MM.1S (cell line): ENCODE measurements at regions not wholly inside any gene's neighbourhood (a gene's known extent, or its start where the extent isn't known, plus 50 kb on each side); places are given as distances from the start of the nearest gene placed in this dataset.

Source experiments
- EZH2phosphoT487 ChIP-seq: fragments of 300-600 bp; sonication (generic); IDR thresholded peaks from 2 replicates; pipeline ENCODE4 v1.6.1; 2018; ENCODE audit warnings: antibody characterized with exemption, low read length
- TF ChIP-seq, protein P1 (sequence below): fragments of 300-600 bp; sonication (generic); IDR thresholded peaks from 2 replicates; pipeline ENCODE4 v1.5.1; 2016; ENCODE audit warnings: antibody characterized with exemption, low read length, mixed read lengths

DNA sequence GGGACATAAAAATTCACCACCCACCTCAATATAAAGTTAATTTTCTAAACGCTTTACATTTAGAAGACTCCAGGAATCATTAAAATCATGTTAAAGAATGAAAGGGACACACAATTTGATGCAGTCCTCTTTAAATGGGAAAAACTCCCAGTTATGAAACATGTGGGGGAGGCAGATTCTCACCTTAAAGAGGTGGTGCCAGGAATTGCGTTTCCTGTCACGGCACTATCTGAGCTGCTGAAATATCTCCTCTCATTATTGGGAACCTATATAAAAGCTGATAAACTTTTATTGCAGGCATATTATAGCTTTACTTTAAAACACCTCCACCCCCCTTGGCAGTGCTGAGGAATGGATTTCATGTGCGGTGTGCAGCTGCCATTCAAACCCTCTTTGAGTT, 94.8 kb upstream of the SORCS3 start:
- TF ChIP-seq, protein P1, sequence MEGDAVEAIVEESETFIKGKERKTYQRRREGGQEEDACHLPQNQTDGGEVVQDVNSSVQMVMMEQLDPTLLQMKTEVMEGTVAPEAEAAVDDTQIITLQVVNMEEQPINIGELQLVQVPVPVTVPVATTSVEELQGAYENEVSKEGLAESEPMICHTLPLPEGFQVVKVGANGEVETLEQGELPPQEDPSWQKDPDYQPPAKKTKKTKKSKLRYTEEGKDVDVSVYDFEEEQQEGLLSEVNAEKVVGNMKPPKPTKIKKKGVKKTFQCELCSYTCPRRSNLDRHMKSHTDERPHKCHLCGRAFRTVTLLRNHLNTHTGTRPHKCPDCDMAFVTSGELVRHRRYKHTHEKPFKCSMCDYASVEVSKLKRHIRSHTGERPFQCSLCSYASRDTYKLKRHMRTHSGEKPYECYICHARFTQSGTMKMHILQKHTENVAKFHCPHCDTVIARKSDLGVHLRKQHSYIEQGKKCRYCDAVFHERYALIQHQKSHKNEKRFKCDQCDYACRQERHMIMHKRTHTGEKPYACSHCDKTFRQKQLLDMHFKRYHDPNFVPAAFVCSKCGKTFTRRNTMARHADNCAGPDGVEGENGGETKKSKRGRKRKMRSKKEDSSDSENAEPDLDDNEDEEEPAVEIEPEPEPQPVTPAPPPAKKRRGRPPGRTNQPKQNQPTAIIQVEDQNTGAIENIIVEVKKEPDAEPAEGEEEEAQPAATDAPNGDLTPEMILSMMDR = no peak
- no peak for TF ChIP-seq EZH2phosphoT487
